H1 (cell line): ENCODE measurements at regions not wholly inside any gene's neighbourhood (a gene's known extent, or its start where the extent isn't known, plus 50 kb on each side); places are given as distances from the start of the nearest gene placed in this dataset.

Experiments
- CTCF ChIA-PET: fragments of 300-600 bp; sonication (Branson Sonifier 250); formaldehyde crosslinking; loops from one replicate; lab custom pipeline; 2021; ENCODE audit not compliant: partially characterized antibody; lab: Charles Lee
- POLR2A ChIA-PET: fragments of 300-600 bp; sonication (Branson Sonifier 250); formaldehyde crosslinking; loops from one replicate; lab custom pipeline; 2021; ENCODE audit warnings: inconsistent platforms; ENCODE audit not compliant: partially characterized antibody; lab: Charles Lee
- DNase-seq, 2 experiments: peaks; one replicate each; pipeline versions ENCODE4 v3.0.0 to v3.0.0-alpha.2; 2010 to 2022; ENCODE audit warnings: low spot score in 2 of 2, low read depth in 1 of 2, mixed read lengths in 1 of 2
- FAIRE-seq: peaks from 2 replicates; lab custom pipeline; 2011; peaks lifted over from hg19 to GRCh38; lab: Jason Lieb, UNC
- H2AFZ ChIP-seq: 2 replicates; pipeline ENCODE4 v1.8.1; 2012; ENCODE audit warnings: low read length, inconsistent platforms
- H2AK5ac ChIP-seq: 2 replicates; pipeline ENCODE4 v1.6.1; 2013; ENCODE audit warnings: low read depth, low read length
- H2BK120ac ChIP-seq: replicated peaks from 2 replicates; pipeline ENCODE3; 2013; ENCODE audit warnings: low read depth, low read length, inconsistent platforms
- H2BK12ac ChIP-seq: 2 replicates; pipeline ENCODE4 v1.6.1; 2013; ENCODE audit warnings: low read depth, low read length
- H2BK15ac ChIP-seq: 2 replicates; pipeline ENCODE4 v1.6.1; 2013; ENCODE audit warnings: low read length
- H2BK20ac ChIP-seq: 2 replicates; pipeline ENCODE4 v1.6.1; 2013; ENCODE audit warnings: low read length
- H2BK5ac ChIP-seq: 2 replicates; pipeline ENCODE4 v1.6.1; 2013; ENCODE audit warnings: low read depth, low read length
- H3K14ac ChIP-seq: 2 replicates; pipeline ENCODE4 v1.6.1; 2013; ENCODE audit warnings: inconsistent platforms; ENCODE audit not compliant: insufficient read length
- H3K18ac ChIP-seq: 2 replicates; pipeline ENCODE4 v1.6.1; 2013; ENCODE audit warnings: low read length; ENCODE audit errors: extremely low read depth
- H3K23ac ChIP-seq: 2 replicates; pipeline ENCODE4 v1.6.1; 2013; ENCODE audit warnings: inconsistent platforms; ENCODE audit not compliant: insufficient read length
- H3K23me2 ChIP-seq: 2 replicates; pipeline ENCODE4 v1.6.1; 2013; ENCODE audit warnings: low read depth, low read length
- H3K27ac ChIP-seq: 2 replicates; pipeline ENCODE4 v1.6.1; 2011; ENCODE audit warnings: low read depth, low read length, inconsistent platforms
- H3K27me3 ChIP-seq, 4 experiments: replicated peaks in 1 of 4; 1 replicate in 1 of 4; 2 replicates in 3 of 4; pipeline versions ENCODE4 v1.6.1 to v1.8.1; 2011 to 2013; ENCODE audit warnings: low read length in 3 of 4, mild to moderate bottlenecking in 3 of 4, inconsistent platforms in 2 of 4, mixed read lengths in 2 of 4, moderate library complexity in 1 of 4; ENCODE audit not compliant: control insufficient read depth in 3 of 4, insufficient read depth in 3 of 4; ENCODE audit errors: extremely low read depth in 1 of 4
- H3K36me3 ChIP-seq, 4 experiments: 2 replicates each; pipeline versions ENCODE4 v1.6.1 to v1.8.1; 2011 to 2013; ENCODE audit warnings: mild to moderate bottlenecking in 4 of 4, low read length in 3 of 4, moderate library complexity in 2 of 4, control low read depth in 1 of 4, inconsistent platforms in 1 of 4; ENCODE audit not compliant: insufficient read depth in 4 of 4, control insufficient read depth in 2 of 4
- H3K4ac ChIP-seq: replicated peaks from 2 replicates; pipeline ENCODE3; 2013; ENCODE audit warnings: low read length, low read depth, mixed read lengths, inconsistent platforms; ENCODE audit not compliant: insufficient read length
- H3K4me1 ChIP-seq, 4 experiments: replicated peaks in 1 of 4; 1 replicate in 1 of 4; 2 replicates in 3 of 4; pipeline versions ENCODE4 v1.6.1 to v1.8.1; 2011 to 2013; ENCODE audit warnings: low read length in 3 of 4, inconsistent platforms in 2 of 4, mixed read lengths in 1 of 4; ENCODE audit not compliant: insufficient read depth in 4 of 4, control insufficient read depth in 3 of 4
- H3K4me2 ChIP-seq, 2 experiments: 2 replicates each; pipeline versions ENCODE4 v1.6.1 to v1.8.1; 2011 to 2013; ENCODE audit warnings: low read depth in 2 of 2, low read length in 2 of 2, control low read depth in 1 of 2, inconsistent platforms in 1 of 2, mild to moderate bottlenecking in 1 of 2; ENCODE audit not compliant: insufficient read depth in 1 of 2
- H3K4me3 ChIP-seq, 4 experiments: fragments of 200-600, 300-600 bp in 1 of 4; sonication (generic), shearing (Covaris generic), sonication (Bioruptor Twin) in 1 of 4; 2 replicates each; pipeline versions ENCODE4 v1.5.1 to v1.8.1; 2011 to 2016; ENCODE audit warnings: low read length in 4 of 4, low read depth in 3 of 4, control low read depth in 2 of 4, inconsistent platforms in 2 of 4, mild to moderate bottlenecking in 2 of 4, mixed read lengths in 1 of 4, moderate library complexity in 1 of 4; ENCODE audit not compliant: insufficient read depth in 2 of 4; ENCODE audit errors: extremely low read depth in 1 of 4
- H3K56ac ChIP-seq: replicated peaks from 2 replicates; pipeline ENCODE3; 2013; ENCODE audit warnings: low read depth, mild to moderate bottlenecking, mixed read lengths, low read length, inconsistent platforms; ENCODE audit not compliant: insufficient read length
- H3K79me1 ChIP-seq: 2 replicates; pipeline ENCODE4 v1.6.1; 2013; ENCODE audit warnings: low read depth, low read length, control low read depth
- H3K79me2 ChIP-seq, 2 experiments: 2 replicates each; pipeline versions ENCODE4 v1.6.1 to v1.8.1; 2012 to 2013; ENCODE audit warnings: low read length in 2 of 2, mild to moderate bottlenecking in 2 of 2, inconsistent platforms in 1 of 2; ENCODE audit not compliant: insufficient read depth in 2 of 2, control insufficient read depth in 1 of 2
- H3K9ac ChIP-seq, 4 experiments: replicated peaks in 1 of 4; 1 replicate in 1 of 4; 2 replicates in 3 of 4; pipeline versions ENCODE4 v1.6.1 to v1.8.1; 2011 to 2013; ENCODE audit warnings: low read depth in 3 of 4, low read length in 3 of 4, control low read depth in 2 of 4, mild to moderate bottlenecking in 2 of 4, moderate library complexity in 2 of 4, inconsistent platforms in 1 of 4; ENCODE audit errors: extremely low read depth in 1 of 4
- H3K9me3 ChIP-seq, 2 experiments: 2 replicates each; pipeline versions ENCODE4 v1.6.1 to v1.8.1; 2012 to 2013; ENCODE audit warnings: mild to moderate bottlenecking in 2 of 2, moderate library complexity in 2 of 2, control low read depth in 1 of 2, inconsistent platforms in 1 of 2, low read depth in 1 of 2, low read length in 1 of 2, mixed read lengths in 1 of 2; ENCODE audit not compliant: insufficient read depth in 2 of 2
- H4K20me1 ChIP-seq, 2 experiments: replicated peaks in 1 of 2; 2 replicates each; pipeline versions ENCODE3 to v1.8.1; 2011 to 2013; ENCODE audit warnings: inconsistent platforms in 2 of 2, low read length in 2 of 2, mild to moderate bottlenecking in 1 of 2; ENCODE audit not compliant: insufficient read depth in 2 of 2, control insufficient read depth in 1 of 2
- H4K5ac ChIP-seq: 2 replicates; pipeline ENCODE4 v1.6.1; 2013; ENCODE audit warnings: low read length, low read depth, mixed read lengths, inconsistent platforms; ENCODE audit not compliant: insufficient read length
- H4K8ac ChIP-seq: 2 replicates; pipeline ENCODE4 v1.8.0; 2013; ENCODE audit warnings: mild to moderate bottlenecking, moderate library complexity, low read length, inconsistent platforms; ENCODE audit not compliant: insufficient read depth; ENCODE audit errors: extremely low read depth
- H4K91ac ChIP-seq: replicated peaks from 2 replicates; pipeline ENCODE3; 2013; ENCODE audit warnings: low read length, mixed read lengths, inconsistent platforms; ENCODE audit not compliant: insufficient read length
- BCL11A ChIP-seq, 2 experiments: IDR thresholded peaks; one replicate each; pipeline ENCODE4 v1.6.1; 2011; ENCODE audit warnings: low read depth in 2 of 2, low read length in 2 of 2, mild to moderate bottlenecking in 2 of 2
- MAFK ChIP-seq: IDR thresholded peaks from 2 replicates; pipeline ENCODE4 v1.6.1; 2012; ENCODE audit warnings: low read depth, mild to moderate bottlenecking, improper control_type of control experiment, low read length
- WGBS, 2 experiments: shearing (Covaris generic) in 1 of 2; methylation state at CpG; one replicate each; pipeline versions ENCODE4 v1.1.6 to v1.1.7; 2013 to 2015; ENCODE audit warnings: low lambda C conversion rate in 2 of 2, mixed read lengths in 2 of 2, inconsistent platforms in 1 of 2, low coverage in 1 of 2, missing lambda C conversion rate in 1 of 2; ENCODE audit not compliant: insufficient replicate concordance in 2 of 2, insufficient coverage in 1 of 2, insufficient read length in 1 of 2; ENCODE audit errors: extremely low coverage in 1 of 2, missing lambda C conversion rate in 1 of 2; 5-methylcytosine and 5-hydroxymethylcytosine counted together

- no peak overlapping the region for H2BK20ac ChIP-seq
- H3K9ac ChIP-seq, result no peak overlapping the region
- H2BK15ac ChIP-seq, result 0 out of 2 replicates have a peak overlapping the region, but pooled peaks have one; percentile 61
- H4K5ac ChIP-seq, result no peak overlapping the region
- ChIA-PET POLR2A (interaction anchor here (1.2 to 9.6 kb wide), 2 partner anchors 21 to 52 kb away, joined by 3 to 824 read pairs; a partner anchor contains a TSS), CTCF (interaction anchor here (0.6 to 1.1 kb wide), 9 partner anchors 15 to 860 kb away, joined by 3 to 7 read pairs (median 4); a partner anchor contains a TSS)
- 92% methylated on average over 6 of the region's 6 CpGs; no CpG with 5 or more reads in 1 of the 2 experiments for WGBS, 2 experiments
- no peak overlapping the region for H3K14ac ChIP-seq
- no peaks in the 10 kb centered on the region for H3K23me2 ChIP-seq
- H3K36me3 ChIP-seq, result peaks cover 0 to 2% (median 0%) of the 10 kb centered on the region in 4 experiments; a peak in 1 of 8 replicates
- H4K20me1 ChIP-seq, result no peaks in the 10 kb centered on the region
- H2BK5ac ChIP-seq, result no peak overlapping the region
- no peak overlapping the region for H2BK120ac ChIP-seq
- no peak overlapping the region for H2BK12ac ChIP-seq
- H3K9me3 ChIP-seq, result no peaks in the 10 kb centered on the region
- H3K18ac ChIP-seq, result no peak overlapping the region
- DNase-seq (no peak), FAIRE-seq (no peak)
- no peaks in the 10 kb centered on the region for H3K79me1 ChIP-seq
- no peak overlapping the region for H3K4ac ChIP-seq
- H3K27ac ChIP-seq, result no peak overlapping the region
- no peak overlapping the region for H4K8ac ChIP-seq
- no peak overlapping the region for H4K91ac ChIP-seq
- H3K79me2 ChIP-seq, result peaks cover 0 to 7% of the 10 kb centered on the region in 2 experiments; a peak in 1 of 4 replicates
- peaks cover 0 to 2% (median 0%) of the 10 kb centered on the region in 4 experiments; a peak in 1 of 7 replicates for H3K4me1 ChIP-seq
- no peak overlapping the region for H2AFZ ChIP-seq
- no peak overlapping the region for H2AK5ac ChIP-seq
- no peak overlapping the region for H3K56ac ChIP-seq
- H3K23ac ChIP-seq, result no peak overlapping the region
- H3K4me3 ChIP-seq, result no peak overlapping the region
- no peak overlapping the region for H3K4me2 ChIP-seq
- H3K27me3 ChIP-seq, result no peaks in the 10 kb centered on the region
- TF ChIP-seq BCL11A (IDR thresholded peaks at IDR 0.05; ENCODE audit: low read depth in 2 of 2, low read length in 2 of 2), result no peak
- no peak for TF ChIP-seq MAFK
Observed at GRCh38 chr6:27126046-27126814, 121.3 kb upstream of the PRSS16 start.
